Astrocyte of the cerebellum (primary cell): ENCODE measurements at regions not wholly inside any gene's neighbourhood (a gene's known extent, or its start where the extent isn't known, plus 50 kb on each side); places are given as distances from the start of the nearest gene placed in this dataset.

ENCODE experiments used
- DNase-seq: peaks from one replicate; pipeline ENCODE4 v3.0.0-alpha.2; 2011; ENCODE audit warnings: low read depth
- H3K4me3 ChIP-seq: 2 replicates; pipeline ENCODE4 v1.5.1; 2011; ENCODE audit warnings: mild to moderate bottlenecking, low read depth, low read length, moderate library complexity
- in situ Hi-C: cut with HindIII; loops from 2 replicates; pipeline ENCODE4 v1.10.0; 2017; ENCODE audit warnings: low sequenced_read_pairs
- TF ChIP-seq, protein P1 (sequence below): IDR thresholded peaks from 2 replicates; pipeline ENCODE4 v1.5.1; 2012; ENCODE audit warnings: low read length, low read depth, moderate library complexity, mild to moderate bottlenecking; ENCODE audit errors: missing control alignments

DNA sequence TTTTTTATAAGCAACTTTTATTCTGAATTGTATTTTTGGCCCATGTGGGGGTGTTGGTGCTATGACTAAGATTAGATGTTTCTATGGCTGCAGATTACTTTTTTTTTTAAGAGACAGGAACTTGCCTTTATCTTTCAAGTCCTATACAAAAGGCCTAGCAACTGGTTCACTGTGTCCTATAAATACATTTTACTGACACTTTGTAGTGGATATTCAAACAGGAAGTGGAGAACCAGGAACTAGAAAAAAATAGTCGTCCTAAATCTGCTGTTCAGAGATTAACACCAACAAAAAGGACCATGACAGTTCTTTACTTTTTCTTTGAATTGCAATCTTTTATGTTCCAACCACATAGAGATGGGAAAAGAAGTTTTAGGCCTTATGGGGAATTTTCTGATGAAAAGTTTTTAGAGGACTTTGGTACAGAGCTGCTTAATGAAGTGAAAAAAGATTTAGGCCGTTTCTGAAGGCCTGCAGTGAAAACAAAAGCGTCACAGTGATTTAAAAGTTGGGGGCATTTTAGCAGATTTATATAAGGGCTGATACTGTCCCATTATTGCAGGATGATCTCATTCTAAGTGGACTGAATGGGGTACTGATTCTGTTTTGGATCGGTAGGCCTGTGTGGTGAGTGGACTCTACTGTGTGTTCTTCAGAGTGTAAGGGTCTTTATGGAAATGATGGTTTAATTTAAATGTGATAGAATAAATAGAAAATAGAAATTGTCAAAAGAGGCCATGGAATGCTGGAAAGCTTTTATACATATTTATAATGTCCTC lies 136.4 kb upstream of the DEPDC1 start:
- TF ChIP-seq, protein P1, sequence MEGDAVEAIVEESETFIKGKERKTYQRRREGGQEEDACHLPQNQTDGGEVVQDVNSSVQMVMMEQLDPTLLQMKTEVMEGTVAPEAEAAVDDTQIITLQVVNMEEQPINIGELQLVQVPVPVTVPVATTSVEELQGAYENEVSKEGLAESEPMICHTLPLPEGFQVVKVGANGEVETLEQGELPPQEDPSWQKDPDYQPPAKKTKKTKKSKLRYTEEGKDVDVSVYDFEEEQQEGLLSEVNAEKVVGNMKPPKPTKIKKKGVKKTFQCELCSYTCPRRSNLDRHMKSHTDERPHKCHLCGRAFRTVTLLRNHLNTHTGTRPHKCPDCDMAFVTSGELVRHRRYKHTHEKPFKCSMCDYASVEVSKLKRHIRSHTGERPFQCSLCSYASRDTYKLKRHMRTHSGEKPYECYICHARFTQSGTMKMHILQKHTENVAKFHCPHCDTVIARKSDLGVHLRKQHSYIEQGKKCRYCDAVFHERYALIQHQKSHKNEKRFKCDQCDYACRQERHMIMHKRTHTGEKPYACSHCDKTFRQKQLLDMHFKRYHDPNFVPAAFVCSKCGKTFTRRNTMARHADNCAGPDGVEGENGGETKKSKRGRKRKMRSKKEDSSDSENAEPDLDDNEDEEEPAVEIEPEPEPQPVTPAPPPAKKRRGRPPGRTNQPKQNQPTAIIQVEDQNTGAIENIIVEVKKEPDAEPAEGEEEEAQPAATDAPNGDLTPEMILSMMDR, result no peak
- H3K4me3 ChIP-seq, result no peak overlapping the region
- in situ Hi-C loops, result no loop called here
- DNase-seq, result no peak

DNA sequence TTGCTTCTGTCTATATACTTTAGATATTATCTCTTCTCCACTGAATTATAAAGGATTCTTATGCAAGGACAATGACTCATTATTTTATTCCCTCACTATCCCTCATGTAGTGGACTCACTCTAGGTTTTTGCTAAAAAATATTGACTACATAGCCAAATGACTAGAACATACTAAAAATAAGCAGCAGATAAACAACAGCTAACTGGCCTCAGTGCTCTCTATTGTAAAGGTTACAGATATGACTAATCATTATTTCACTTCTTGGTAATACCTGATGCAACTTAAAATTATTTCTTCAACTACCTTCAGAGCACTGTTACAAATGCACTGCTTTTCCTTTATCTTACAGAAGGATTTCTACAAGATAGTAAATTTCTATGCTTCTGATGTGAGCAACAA lies 147.6 kb upstream of the DEPDC1 start:
- H3K4me3 ChIP-seq, result no peak overlapping the region
- DNase-seq, result no peak
- TF ChIP-seq, protein P1, result no peak
- in situ Hi-C loops, result no loop called here

DNA sequence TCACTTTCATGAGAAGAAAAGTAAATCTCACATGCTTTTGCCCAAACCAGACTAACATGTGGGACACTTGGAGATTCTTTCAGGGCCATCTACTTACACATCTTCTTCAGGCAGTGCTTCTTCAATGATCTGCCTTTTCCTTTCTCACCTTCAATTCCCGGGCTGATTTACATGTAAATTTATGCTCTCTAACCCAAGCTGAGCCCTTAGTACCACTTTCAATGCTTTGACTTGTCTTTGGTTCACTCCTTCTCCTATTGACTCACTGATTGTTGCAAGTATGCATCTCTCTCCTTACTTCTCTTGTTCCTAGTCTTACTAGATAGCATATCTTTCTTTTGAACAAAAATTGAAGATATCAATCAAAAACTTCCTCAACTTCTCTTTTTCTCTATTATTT lies 154.2 kb upstream of the DEPDC1 start:
- DNase-seq, result no peak
- TF ChIP-seq, protein P1, result no peak
- H3K4me3 ChIP-seq, result no peak overlapping the region
- in situ Hi-C loops, result no loop called here

DNA sequence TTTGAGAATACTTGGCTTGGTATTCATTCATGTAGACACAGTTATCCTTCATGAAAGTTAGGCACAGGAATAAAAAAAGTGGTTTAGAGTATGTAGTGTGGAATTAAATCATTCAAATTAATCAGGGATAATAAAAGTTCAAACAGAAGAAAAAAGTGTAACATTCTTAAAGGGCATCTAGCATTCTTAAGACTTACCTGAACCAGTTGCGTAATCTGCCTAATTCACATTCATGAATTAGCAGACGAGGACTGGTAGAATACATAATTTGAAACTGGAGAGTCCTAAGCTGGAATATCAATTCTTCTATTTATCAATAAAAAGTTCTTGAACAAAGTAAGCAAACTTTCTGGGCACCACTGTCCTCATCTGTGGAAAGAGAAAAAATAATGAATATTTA lies 157.0 kb upstream of the DEPDC1 start:
- in situ Hi-C loops, result no loop called here
- TF ChIP-seq, protein P1, result no peak
- no peak for DNase-seq
- H3K4me3 ChIP-seq, result no peak overlapping the region

DNA sequence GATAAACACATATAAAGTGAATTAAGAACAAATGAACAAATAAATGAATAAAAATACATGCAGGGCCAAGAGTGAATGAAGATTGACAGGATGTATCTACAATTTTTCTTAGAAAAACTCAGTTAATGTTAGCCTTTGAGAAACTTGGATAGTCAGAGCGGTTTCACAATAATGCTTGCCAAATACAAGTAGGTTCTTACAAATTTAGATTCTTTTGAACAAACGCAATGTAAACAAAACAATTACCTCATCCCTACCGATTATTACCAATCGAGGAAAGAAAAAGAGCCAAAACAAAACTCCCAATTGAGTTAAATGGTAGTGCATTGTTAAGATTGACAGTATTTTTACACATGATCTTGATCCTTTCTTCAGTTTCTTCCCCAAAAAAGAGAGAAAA lies 176.9 kb upstream of the DEPDC1 start:
- DNase-seq, result no peak
- TF ChIP-seq, protein P1, result no peak
- H3K4me3 ChIP-seq, result no peak overlapping the region
- in situ Hi-C loops, result no loop called here

DNA sequence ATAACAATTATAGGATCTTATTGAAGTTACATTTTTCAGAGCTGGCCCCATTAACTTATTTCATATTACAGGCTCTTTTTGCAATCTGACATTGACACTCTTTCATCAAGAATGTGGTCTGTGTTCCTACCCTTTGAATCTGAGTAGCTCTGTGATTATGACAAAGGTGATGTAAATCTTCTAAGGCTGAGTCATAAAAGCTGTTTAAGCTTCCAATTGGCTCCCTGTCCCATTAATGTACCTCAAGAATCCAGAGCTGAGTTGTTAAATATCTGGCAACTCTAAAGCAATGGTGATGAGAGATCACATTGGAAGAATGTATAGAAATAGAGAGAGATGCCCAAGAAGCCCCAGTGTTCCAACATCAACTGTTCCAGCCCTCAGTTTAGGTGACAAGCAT lies 178.5 kb upstream of the DEPDC1 start:
- H3K4me3 ChIP-seq, result no peak overlapping the region
- in situ Hi-C loops, result no loop called here
- DNase-seq, result no peak
- TF ChIP-seq, protein P1, result no peak
